ENCODE measurements at regions not wholly inside any gene's neighbourhood (a gene's known extent, or its start where the extent isn't known, plus 50 kb on each side); places are given as distances from the start of the nearest gene placed in this dataset.

GRCh38 chr1:208980605-208981004 lies 602.9 kb upstream of the CAMK1G start (continued):
- no peak for TF ChIP-seq ZNF462 (CRISPR knock-in tag; IDR thresholded peaks at IDR 0.05)

GRCh38 chr1:208985231-208985630 lies 598.3 kb upstream of the CAMK1G start:
- Histone ChIP-seq H3K27me3 (ENCODE audit: insufficient read depth) (no peaks in the 10 kb centered on the region), H3K9me2 (ENCODE audit: insufficient read depth) (no peaks in the 10 kb centered on the region; the same call in 1 of the 2 replicates), H3K4me2 (no peak overlapping the region), H3K4me3 (no peak overlapping the region), H3K4me1 (ENCODE audit: insufficient read depth) (no peaks in the 10 kb centered on the region), H4K20me1 (replicated peaks; ENCODE audit: insufficient read depth) (no peaks in the 10 kb centered on the region), H2AFZ (no peak overlapping the region), H3K27ac (ENCODE audit: low read depth) (no peak overlapping the region), H3K36me3 (ENCODE audit: insufficient read depth) (no peaks in the 10 kb centered on the region), H3K79me2 (replicated peaks; ENCODE audit: insufficient read depth) (no peaks in the 10 kb centered on the region), H3F3A (replicated peaks; ENCODE audit: low read depth) (no peaks in the 10 kb centered on the region)
- Mint-ChIP-seq H3K27me3 (ENCODE audit: insufficient read depth, low read depth, poor library complexity) (peaks cover 2% of the 10 kb centered on the region), H3K36me3 (ENCODE audit: low read depth) (peaks cover 7% of the 10 kb centered on the region; the same call in 2 of the 3 replicates), H3K27ac (no peak overlapping the region), H3K4me1 (no peaks in the 10 kb centered on the region), H3K9me3 (peaks cover 16% of the 10 kb centered on the region), H3K4me3 (no peak overlapping the region)
- ATAC-seq (no peak), DNase-seq (ENCODE audit: low spot score) (no peak)
- TF ChIP-seq CREB1 (CRISPR knock-in tag; IDR thresholded peaks at IDR 0.05; ENCODE audit: low read depth) (no peak), STAT1 (IDR thresholded peaks at IDR 0.05; ENCODE audit: unreplicated experiment) (no peak), EZH2 (IDR thresholded peaks at IDR 0.05; ENCODE audit: low read depth, unreplicated experiment) (no peak), ZNF331 (CRISPR knock-in tag; IDR thresholded peaks at IDR 0.05; ENCODE audit: low read depth) (no peak), POLR2AphosphoS5 (IDR thresholded peaks at IDR 0.05; ENCODE audit: low read depth) (no peak)

Measured in GM23338 (cell line).